H1 (cell line): ENCODE measurements at regions not wholly inside any gene's neighbourhood (a gene's known extent, or its start where the extent isn't known, plus 50 kb on each side); places are given as distances from the start of the nearest gene placed in this dataset.

ENCODE experiments used
- CTCF ChIA-PET: fragments of 300-600 bp; sonication (Branson Sonifier 250); formaldehyde crosslinking; loops from one replicate; lab custom pipeline; 2021; ENCODE audit not compliant: partially characterized antibody; lab: Charles Lee
- POLR2A ChIA-PET: fragments of 300-600 bp; sonication (Branson Sonifier 250); formaldehyde crosslinking; loops from one replicate; lab custom pipeline; 2021; ENCODE audit warnings: inconsistent platforms; ENCODE audit not compliant: partially characterized antibody; lab: Charles Lee
- DNase-seq, 2 experiments: peaks; one replicate each; pipeline versions ENCODE4 v3.0.0 to v3.0.0-alpha.2; 2010 to 2022; ENCODE audit warnings: low spot score in 2 of 2, low read depth in 1 of 2, mixed read lengths in 1 of 2
- FAIRE-seq: peaks from 2 replicates; lab custom pipeline; 2011; peaks lifted over from hg19 to GRCh38; lab: Jason Lieb, UNC
- H2AFZ ChIP-seq: 2 replicates; pipeline ENCODE4 v1.8.1; 2012; ENCODE audit warnings: low read length, inconsistent platforms
- H2AK5ac ChIP-seq: 2 replicates; pipeline ENCODE4 v1.6.1; 2013; ENCODE audit warnings: low read depth, low read length
- H2BK120ac ChIP-seq: replicated peaks from 2 replicates; pipeline ENCODE3; 2013; ENCODE audit warnings: low read depth, low read length, inconsistent platforms
- H2BK12ac ChIP-seq: 2 replicates; pipeline ENCODE4 v1.6.1; 2013; ENCODE audit warnings: low read depth, low read length
- H2BK15ac ChIP-seq: 2 replicates; pipeline ENCODE4 v1.6.1; 2013; ENCODE audit warnings: low read length
- H2BK20ac ChIP-seq: 2 replicates; pipeline ENCODE4 v1.6.1; 2013; ENCODE audit warnings: low read length
- H2BK5ac ChIP-seq: 2 replicates; pipeline ENCODE4 v1.6.1; 2013; ENCODE audit warnings: low read depth, low read length
- H3K14ac ChIP-seq: 2 replicates; pipeline ENCODE4 v1.6.1; 2013; ENCODE audit warnings: inconsistent platforms; ENCODE audit not compliant: insufficient read length
- H3K18ac ChIP-seq: 2 replicates; pipeline ENCODE4 v1.6.1; 2013; ENCODE audit warnings: low read length; ENCODE audit errors: extremely low read depth
- H3K23ac ChIP-seq: 2 replicates; pipeline ENCODE4 v1.6.1; 2013; ENCODE audit warnings: inconsistent platforms; ENCODE audit not compliant: insufficient read length
- H3K23me2 ChIP-seq: 2 replicates; pipeline ENCODE4 v1.6.1; 2013; ENCODE audit warnings: low read depth, low read length
- H3K27ac ChIP-seq: 2 replicates; pipeline ENCODE4 v1.6.1; 2011; ENCODE audit warnings: low read depth, low read length, inconsistent platforms
- H3K27me3 ChIP-seq, 4 experiments: replicated peaks in 1 of 4; 1 replicate in 1 of 4; 2 replicates in 3 of 4; pipeline versions ENCODE4 v1.6.1 to v1.8.1; 2011 to 2013; ENCODE audit warnings: low read length in 3 of 4, mild to moderate bottlenecking in 3 of 4, inconsistent platforms in 2 of 4, mixed read lengths in 2 of 4, moderate library complexity in 1 of 4; ENCODE audit not compliant: control insufficient read depth in 3 of 4, insufficient read depth in 3 of 4; ENCODE audit errors: extremely low read depth in 1 of 4
- H3K36me3 ChIP-seq, 4 experiments: 2 replicates each; pipeline versions ENCODE4 v1.6.1 to v1.8.1; 2011 to 2013; ENCODE audit warnings: mild to moderate bottlenecking in 4 of 4, low read length in 3 of 4, moderate library complexity in 2 of 4, control low read depth in 1 of 4, inconsistent platforms in 1 of 4; ENCODE audit not compliant: insufficient read depth in 4 of 4, control insufficient read depth in 2 of 4
- H3K4ac ChIP-seq: replicated peaks from 2 replicates; pipeline ENCODE3; 2013; ENCODE audit warnings: low read length, low read depth, mixed read lengths, inconsistent platforms; ENCODE audit not compliant: insufficient read length
- H3K4me1 ChIP-seq, 4 experiments: replicated peaks in 1 of 4; 1 replicate in 1 of 4; 2 replicates in 3 of 4; pipeline versions ENCODE4 v1.6.1 to v1.8.1; 2011 to 2013; ENCODE audit warnings: low read length in 3 of 4, inconsistent platforms in 2 of 4, mixed read lengths in 1 of 4; ENCODE audit not compliant: insufficient read depth in 4 of 4, control insufficient read depth in 3 of 4
- H3K4me2 ChIP-seq, 2 experiments: 2 replicates each; pipeline versions ENCODE4 v1.6.1 to v1.8.1; 2011 to 2013; ENCODE audit warnings: low read depth in 2 of 2, low read length in 2 of 2, control low read depth in 1 of 2, inconsistent platforms in 1 of 2, mild to moderate bottlenecking in 1 of 2; ENCODE audit not compliant: insufficient read depth in 1 of 2
- H3K4me3 ChIP-seq, 4 experiments: fragments of 200-600, 300-600 bp in 1 of 4; sonication (generic), shearing (Covaris generic), sonication (Bioruptor Twin) in 1 of 4; 2 replicates each; pipeline versions ENCODE4 v1.5.1 to v1.8.1; 2011 to 2016; ENCODE audit warnings: low read length in 4 of 4, low read depth in 3 of 4, control low read depth in 2 of 4, inconsistent platforms in 2 of 4, mild to moderate bottlenecking in 2 of 4, mixed read lengths in 1 of 4, moderate library complexity in 1 of 4; ENCODE audit not compliant: insufficient read depth in 2 of 4; ENCODE audit errors: extremely low read depth in 1 of 4
- H3K56ac ChIP-seq: replicated peaks from 2 replicates; pipeline ENCODE3; 2013; ENCODE audit warnings: low read depth, mild to moderate bottlenecking, mixed read lengths, low read length, inconsistent platforms; ENCODE audit not compliant: insufficient read length
- H3K79me1 ChIP-seq: 2 replicates; pipeline ENCODE4 v1.6.1; 2013; ENCODE audit warnings: low read depth, low read length, control low read depth
- H3K79me2 ChIP-seq, 2 experiments: 2 replicates each; pipeline versions ENCODE4 v1.6.1 to v1.8.1; 2012 to 2013; ENCODE audit warnings: low read length in 2 of 2, mild to moderate bottlenecking in 2 of 2, inconsistent platforms in 1 of 2; ENCODE audit not compliant: insufficient read depth in 2 of 2, control insufficient read depth in 1 of 2
- H3K9ac ChIP-seq, 4 experiments: replicated peaks in 1 of 4; 1 replicate in 1 of 4; 2 replicates in 3 of 4; pipeline versions ENCODE4 v1.6.1 to v1.8.1; 2011 to 2013; ENCODE audit warnings: low read depth in 3 of 4, low read length in 3 of 4, control low read depth in 2 of 4, mild to moderate bottlenecking in 2 of 4, moderate library complexity in 2 of 4, inconsistent platforms in 1 of 4; ENCODE audit errors: extremely low read depth in 1 of 4
- H3K9me3 ChIP-seq, 2 experiments: 2 replicates each; pipeline versions ENCODE4 v1.6.1 to v1.8.1; 2012 to 2013; ENCODE audit warnings: mild to moderate bottlenecking in 2 of 2, moderate library complexity in 2 of 2, control low read depth in 1 of 2, inconsistent platforms in 1 of 2, low read depth in 1 of 2, low read length in 1 of 2, mixed read lengths in 1 of 2; ENCODE audit not compliant: insufficient read depth in 2 of 2
- H4K20me1 ChIP-seq, 2 experiments: replicated peaks in 1 of 2; 2 replicates each; pipeline versions ENCODE3 to v1.8.1; 2011 to 2013; ENCODE audit warnings: inconsistent platforms in 2 of 2, low read length in 2 of 2, mild to moderate bottlenecking in 1 of 2; ENCODE audit not compliant: insufficient read depth in 2 of 2, control insufficient read depth in 1 of 2
- H4K5ac ChIP-seq: 2 replicates; pipeline ENCODE4 v1.6.1; 2013; ENCODE audit warnings: low read length, low read depth, mixed read lengths, inconsistent platforms; ENCODE audit not compliant: insufficient read length
- H4K8ac ChIP-seq: 2 replicates; pipeline ENCODE4 v1.8.0; 2013; ENCODE audit warnings: mild to moderate bottlenecking, moderate library complexity, low read length, inconsistent platforms; ENCODE audit not compliant: insufficient read depth; ENCODE audit errors: extremely low read depth
- H4K91ac ChIP-seq: replicated peaks from 2 replicates; pipeline ENCODE3; 2013; ENCODE audit warnings: low read length, mixed read lengths, inconsistent platforms; ENCODE audit not compliant: insufficient read length
- E2F6 ChIP-seq: IDR thresholded peaks from 2 replicates; pipeline ENCODE4 v1.6.1; 2012; ENCODE audit warnings: inconsistent platforms
- HDAC6 ChIP-seq: IDR thresholded peaks from one replicate; pipeline ENCODE4 v1.7.1; 2012; ENCODE audit warnings: low read depth, mild to moderate bottlenecking, inconsistent platforms, low read length, moderate library complexity
- JUN ChIP-seq: IDR thresholded peaks from 2 replicates; pipeline ENCODE4 v1.6.1; 2011; ENCODE audit warnings: low read depth, mild to moderate bottlenecking, improper control_type of control experiment, low read length
- WGBS, 2 experiments: shearing (Covaris generic) in 1 of 2; methylation state at CpG; one replicate each; pipeline versions ENCODE4 v1.1.6 to v1.1.7; 2013 to 2015; ENCODE audit warnings: low lambda C conversion rate in 2 of 2, mixed read lengths in 2 of 2, inconsistent platforms in 1 of 2, low coverage in 1 of 2, missing lambda C conversion rate in 1 of 2; ENCODE audit not compliant: insufficient replicate concordance in 2 of 2, insufficient coverage in 1 of 2, insufficient read length in 1 of 2; ENCODE audit errors: extremely low coverage in 1 of 2, missing lambda C conversion rate in 1 of 2; 5-methylcytosine and 5-hydroxymethylcytosine counted together

- FAIRE-seq, result no peak
- H3K9ac ChIP-seq, result no peak overlapping the region
Observed at GRCh38 chr13:79853251-79853650, 372.3 kb downstream of the NDFIP2 start.

More at GRCh38 chr13:79853251-79853650, 372.3 kb downstream of the NDFIP2 start:
- H3K56ac ChIP-seq, result no peak overlapping the region
- H3K79me1 ChIP-seq, result no peaks in the 10 kb centered on the region
- WGBS, 2 experiments, result 78% methylated on average over 1 of the region's 1 CpG; no CpG with 5 or more reads in 1 of the 2 experiments
- no peaks in the 10 kb centered on the region for H3K79me2 ChIP-seq
- no peak overlapping the region for H3K4ac ChIP-seq
- no peaks in the 10 kb centered on the region for H3K9me3 ChIP-seq
- H3K27me3 ChIP-seq, result no peaks in the 10 kb centered on the region
- no peaks in the 10 kb centered on the region for H4K20me1 ChIP-seq
- no peaks in the 10 kb centered on the region for H3K36me3 ChIP-seq
- H2BK20ac ChIP-seq, result no peak overlapping the region
- no peak overlapping the region for H2BK120ac ChIP-seq
- no peak overlapping the region for H2AFZ ChIP-seq
- H3K23me2 ChIP-seq, result no peaks in the 10 kb centered on the region
- H3K23ac ChIP-seq, result no peak overlapping the region
- H3K4me1 ChIP-seq, result no peaks in the 10 kb centered on the region; a peak in 1 of 7 replicates
- no peak overlapping the region for H3K18ac ChIP-seq
- no peak for DNase-seq
- ChIA-PET POLR2A (no interaction called here), CTCF (interaction anchor here (0.9 kb wide), 1 partner anchor 490 kb away, joined by 3 read pairs; no protein-coding TSS in a partner anchor)
- no peak overlapping the region for H3K27ac ChIP-seq
- no peak overlapping the region for H3K14ac ChIP-seq
- H3K4me3 ChIP-seq, result no peak overlapping the region
- H4K8ac ChIP-seq, result no peak overlapping the region
- no peak overlapping the region for H4K91ac ChIP-seq
- no peak overlapping the region for H2BK5ac ChIP-seq
- H2BK15ac ChIP-seq, result no peak overlapping the region
- no peak overlapping the region for H4K5ac ChIP-seq
- no peak overlapping the region for H2BK12ac ChIP-seq
- H3K4me2 ChIP-seq, result no peak overlapping the region
- no peak overlapping the region for H2AK5ac ChIP-seq
- no peak for TF ChIP-seq HDAC6
- TF ChIP-seq E2F6, result no peak
- no peak for TF ChIP-seq JUN
- TF ChIP-seq, all 59 proteins: peak for 0
